GM13977 (cell line): ENCODE measurements at regions not wholly inside any gene's neighbourhood (a gene's known extent, or its start where the extent isn't known, plus 50 kb on each side); places are given as distances from the start of the nearest gene placed in this dataset.

Experiments
- DNase-seq: peaks from one replicate; pipeline ENCODE4 v3.0.0; 2012; ENCODE audit warnings: low spot score
- CTCF ChIP-seq: IDR thresholded peaks from 2 replicates; pipeline ENCODE4 v1.5.1; 2012; ENCODE audit warnings: mild to moderate bottlenecking, control low read depth; ENCODE audit not compliant: insufficient read depth; ENCODE audit errors: extremely low read depth, missing control alignments
- in situ Hi-C: fragments of 300-500 bp; cut with MboI; formaldehyde crosslinking; loops from one replicate; pipeline ENCODE4 v1.12.0; 2022; ENCODE audit warnings: low sequenced_read_pairs, low pct_unique_long_range_greater_than_20kb, mixed read lengths, inconsistent platforms; ENCODE audit not compliant: unreplicated experiment

GRCh38 chr3:95934181-95934580, 880.2 kb upstream of the EPHA6 start:
- in situ Hi-C loops: no loop called here
- DNase-seq: no peak
- TF ChIP-seq CTCF: no peak

- DNase-seq: no peak
- in situ Hi-C loops: no loop called here
- TF ChIP-seq CTCF: no peak
Measured at GRCh38 chr3:95939235-95939809, 875.1 kb upstream of the EPHA6 start.

- TF ChIP-seq CTCF: no peak
- in situ Hi-C loops: no loop called here
- DNase-seq: no peak
Measured at GRCh38 chr3:95965704-95966336, 848.6 kb upstream of the EPHA6 start.

DNA sequence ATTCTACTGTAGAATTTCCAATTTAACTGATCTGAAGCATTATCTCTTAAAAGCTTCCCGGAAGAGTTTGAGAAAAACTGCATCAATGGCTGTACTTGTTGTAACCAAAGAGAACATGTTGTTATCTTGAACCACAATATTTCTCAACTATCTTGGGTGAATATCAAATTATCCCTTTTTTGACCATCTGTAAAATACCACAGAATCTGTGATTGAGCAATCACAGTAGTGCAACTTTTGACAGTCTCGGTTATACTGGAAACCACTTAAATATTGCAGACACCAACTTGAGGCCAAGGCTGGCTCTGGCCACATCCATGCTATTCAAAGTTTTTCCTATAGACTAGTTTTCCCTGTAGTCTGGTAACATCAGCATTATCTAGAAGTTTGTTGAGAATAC, 842.8 kb upstream of the EPHA6 start:
- TF ChIP-seq CTCF: no peak
- DNase-seq: no peak
- in situ Hi-C loops: no loop called here

- TF ChIP-seq CTCF: no peak
- no peak for DNase-seq
- in situ Hi-C loops: no loop called here
Measured at GRCh38 chr3:95994338-95994737, 820.1 kb upstream of the EPHA6 start.

DNA sequence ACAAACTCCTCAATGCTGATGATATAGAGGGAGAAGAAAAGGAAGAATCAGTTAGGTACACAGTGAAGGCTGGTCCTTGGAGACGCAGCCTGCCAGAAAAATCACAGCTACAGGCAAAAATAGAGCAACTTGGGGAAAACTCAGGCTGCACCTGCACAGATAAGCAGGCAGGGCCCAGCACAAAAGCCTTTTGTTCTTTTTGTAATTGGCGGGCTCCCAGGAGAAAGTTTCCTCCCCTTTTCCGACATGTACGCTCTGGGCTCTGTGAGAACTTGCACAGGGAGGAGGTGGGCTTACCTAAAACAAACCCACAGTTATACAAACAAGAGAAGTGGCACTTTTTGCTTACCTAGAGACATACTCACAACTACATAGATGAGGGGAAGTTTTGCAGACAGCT, 813.4 kb upstream of the EPHA6 start:
- in situ Hi-C loops: no loop called here
- DNase-seq: no peak
- no peak for TF ChIP-seq CTCF
